HCEC 1CT (cell line): ENCODE measurements at regions not wholly inside any gene's neighbourhood (a gene's known extent, or its start where the extent isn't known, plus 50 kb on each side); places are given as distances from the start of the nearest gene placed in this dataset.
"Not testable (repeated sequence)": the region's sequence is repeated elsewhere in the genome, so short reads cannot be mapped to it uniquely, and the experiment has no call there.

Experiments
- DNase-seq: peaks from one replicate; pipeline ENCODE4 v3.0.0-alpha.2; 2017

- no peak for DNase-seq
Measured at GRCh38 chr2:8378016-8378810, 303.6 kb upstream of the ID2 start.

GRCh38 chr2:8379128-8379527, 302.7 kb upstream of the ID2 start:
- DNase-seq, result no peak

GRCh38 chr2:8379549-8379948, 302.3 kb upstream of the ID2 start:
- DNase-seq, result no peak

GRCh38 chr2:8380026-8380425, 301.8 kb upstream of the ID2 start:
- DNase-seq, result no peak

GRCh38 chr2:8380566-8380965, 301.3 kb upstream of the ID2 start:
- no peak for DNase-seq

- no peak for DNase-seq
Measured at GRCh38 chr2:8382485-8382884, 299.4 kb upstream of the ID2 start.

- DNase-seq, result not testable (repeated sequence)
Measured at GRCh38 chr2:8386748-8387147, 295.1 kb upstream of the ID2 start.

- DNase-seq, result no peak
Measured at GRCh38 chr2:8388781-8389180, 293.1 kb upstream of the ID2 start.

- no peak for DNase-seq
Measured at GRCh38 chr2:8389431-8390108, 292.3 kb upstream of the ID2 start.

- no peak for DNase-seq
Measured at GRCh38 chr2:8391126-8391525, 290.7 kb upstream of the ID2 start.

- no peak for DNase-seq
Measured at GRCh38 chr2:8391584-8391983, 290.3 kb upstream of the ID2 start.

- no peak for DNase-seq
Measured at GRCh38 chr2:8392098-8392866, 289.6 kb upstream of the ID2 start.

- no peak for DNase-seq
Measured at GRCh38 chr2:8393506-8393905, 288.4 kb upstream of the ID2 start.

- no peak for DNase-seq
Measured at GRCh38 chr2:8394131-8394530, 287.7 kb upstream of the ID2 start.

GRCh38 chr2:8394569-8395359, 287.1 kb upstream of the ID2 start:
- DNase-seq, result no peak

GRCh38 chr2:8395718-8396117, 286.1 kb upstream of the ID2 start:
- DNase-seq, result no peak

GRCh38 chr2:8398040-8398668, 283.7 kb upstream of the ID2 start:
- no peak for DNase-seq

GRCh38 chr2:8399731-8400130, 282.1 kb upstream of the ID2 start:
- DNase-seq, result no peak

GRCh38 chr2:8400196-8400595, 281.7 kb upstream of the ID2 start:
- no peak for DNase-seq

- no peak for DNase-seq
Measured at GRCh38 chr2:8402222-8402621, 279.6 kb upstream of the ID2 start.

GRCh38 chr2:8403876-8404275, 278.0 kb upstream of the ID2 start:
- DNase-seq, result no peak

GRCh38 chr2:8405334-8405733, 276.5 kb upstream of the ID2 start:
- no peak for DNase-seq

- DNase-seq, result no peak
Measured at GRCh38 chr2:8406271-8406670, 275.6 kb upstream of the ID2 start.
